GM12873 (cell line): ENCODE measurements at regions not wholly inside any gene's neighbourhood (a gene's known extent, or its start where the extent isn't known, plus 50 kb on each side); places are given as distances from the start of the nearest gene placed in this dataset.

Experiments
- TF ChIP-seq, protein P1 (sequence below): IDR thresholded peaks from 2 replicates; pipeline ENCODE4 v1.5.1; 2012; ENCODE audit warnings: low read depth, mild to moderate bottlenecking, moderate library complexity, low read length, control low read depth; ENCODE audit not compliant: insufficient read depth; ENCODE audit errors: missing control alignments

GRCh38 chr11:35066783-35067423 is 72.1 kb upstream of the CD44 start:
- TF ChIP-seq, protein P1, sequence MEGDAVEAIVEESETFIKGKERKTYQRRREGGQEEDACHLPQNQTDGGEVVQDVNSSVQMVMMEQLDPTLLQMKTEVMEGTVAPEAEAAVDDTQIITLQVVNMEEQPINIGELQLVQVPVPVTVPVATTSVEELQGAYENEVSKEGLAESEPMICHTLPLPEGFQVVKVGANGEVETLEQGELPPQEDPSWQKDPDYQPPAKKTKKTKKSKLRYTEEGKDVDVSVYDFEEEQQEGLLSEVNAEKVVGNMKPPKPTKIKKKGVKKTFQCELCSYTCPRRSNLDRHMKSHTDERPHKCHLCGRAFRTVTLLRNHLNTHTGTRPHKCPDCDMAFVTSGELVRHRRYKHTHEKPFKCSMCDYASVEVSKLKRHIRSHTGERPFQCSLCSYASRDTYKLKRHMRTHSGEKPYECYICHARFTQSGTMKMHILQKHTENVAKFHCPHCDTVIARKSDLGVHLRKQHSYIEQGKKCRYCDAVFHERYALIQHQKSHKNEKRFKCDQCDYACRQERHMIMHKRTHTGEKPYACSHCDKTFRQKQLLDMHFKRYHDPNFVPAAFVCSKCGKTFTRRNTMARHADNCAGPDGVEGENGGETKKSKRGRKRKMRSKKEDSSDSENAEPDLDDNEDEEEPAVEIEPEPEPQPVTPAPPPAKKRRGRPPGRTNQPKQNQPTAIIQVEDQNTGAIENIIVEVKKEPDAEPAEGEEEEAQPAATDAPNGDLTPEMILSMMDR, result no peak

DNA sequence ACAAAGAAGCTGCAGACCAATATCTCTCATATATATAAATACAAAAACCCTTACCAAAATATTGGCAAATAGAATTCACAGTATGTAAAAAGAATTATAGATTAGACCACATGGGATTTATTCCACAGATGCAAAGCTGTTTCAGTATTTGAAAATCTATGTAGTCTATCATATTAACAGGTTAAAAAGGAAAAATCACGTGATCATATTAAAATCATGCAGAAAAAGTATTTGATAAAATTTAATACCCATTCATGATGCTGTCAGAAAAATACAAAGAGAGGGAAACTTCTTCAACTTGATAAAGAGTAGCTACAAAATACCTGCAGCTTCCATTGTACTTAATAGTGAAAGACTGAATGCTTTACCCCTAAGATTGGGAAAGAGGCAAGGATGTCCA is 67.2 kb upstream of the CD44 start:
- TF ChIP-seq, protein P1, result no peak

- TF ChIP-seq, protein P1, result no peak
Observed at GRCh38 chr11:35073691-35074419, 65.1 kb upstream of the CD44 start.

GRCh38 chr11:35076201-35077100 is 62.5 kb upstream of the CD44 start:
- TF ChIP-seq, protein P1, result no peak

DNA sequence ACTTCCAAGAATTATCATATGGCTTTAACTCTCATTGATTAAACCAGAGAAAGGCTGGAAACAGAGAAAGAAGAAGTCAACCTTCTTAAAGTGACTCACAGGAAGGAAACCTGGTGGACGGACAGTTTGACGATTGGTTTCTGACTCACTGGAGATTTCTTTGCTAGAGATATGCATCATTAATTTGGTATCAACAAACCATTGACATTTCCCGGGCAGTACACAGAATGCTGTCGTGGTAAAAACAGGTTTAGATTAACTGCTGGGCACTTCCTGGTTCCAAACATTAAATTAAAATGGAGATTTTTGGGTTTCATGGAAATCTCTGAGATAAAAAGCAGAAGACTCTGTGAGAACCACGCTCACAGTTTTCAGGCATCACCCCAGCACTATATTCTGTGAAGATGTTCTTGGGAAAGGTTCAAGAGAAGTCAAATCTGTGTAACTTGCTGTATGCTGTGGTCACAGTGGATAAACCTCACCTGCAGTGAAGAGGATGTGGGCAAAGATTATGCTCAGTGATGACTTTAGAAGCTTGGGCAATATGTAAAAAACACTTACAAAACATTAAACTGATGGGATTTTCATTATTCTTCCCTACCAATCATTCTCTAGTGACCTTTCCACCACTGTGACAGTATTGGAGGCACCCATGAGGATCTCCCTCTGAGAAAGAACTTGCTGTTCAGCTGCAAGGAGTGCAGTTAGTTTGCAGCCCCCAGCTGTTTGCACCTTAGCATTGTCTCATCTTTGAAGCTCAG is 61.1 kb upstream of the CD44 start:
- TF ChIP-seq, protein P1, result no peak

DNA sequence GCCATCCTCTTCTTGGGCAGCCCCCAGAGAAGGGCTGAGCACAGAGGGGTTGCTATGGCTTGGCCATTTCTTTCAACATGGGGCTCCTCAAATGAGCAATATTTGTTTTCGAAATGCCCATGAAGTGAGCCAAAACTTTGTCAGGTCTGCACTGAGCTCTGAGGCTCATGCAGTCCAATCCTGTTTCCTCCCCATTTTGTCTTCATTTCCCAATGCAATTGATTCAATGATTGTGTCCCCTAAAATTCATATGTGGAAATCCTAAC is 60.6 kb upstream of the CD44 start:
- TF ChIP-seq, protein P1, result no peak
